NCI-H510A treated with DMSO at 0.1 percent for 48 hours (cell line): ENCODE measurements at regions not wholly inside any gene's neighbourhood (a gene's known extent, or its start where the extent isn't known, plus 50 kb on each side); places are given as distances from the start of the nearest gene placed in this dataset.

Source experiments
- DNase-seq: peaks from one replicate; lab custom pipeline; 2025; lab: John Stamatoyannopoulos, UW

- no peak for DNase-seq
These were observed 55.5 kb downstream of the MID1IP1 start for GRCh38 chrX:38856670-38857265.

GRCh38 chrX:38857736-38858523 is 56.7 kb downstream of the MID1IP1 start:
- DNase-seq, result peak; percentile 5

- no peak for DNase-seq
These were observed 58.3 kb downstream of the MID1IP1 start for GRCh38 chrX:38859602-38860001.

- no peak for DNase-seq
These were observed 59.1 kb downstream of the MID1IP1 start for GRCh38 chrX:38860106-38861013.

GRCh38 chrX:38861489-38861888 is 60.2 kb downstream of the MID1IP1 start:
- DNase-seq, result no peak

- DNase-seq, result no peak
These were observed 60.8 kb downstream of the MID1IP1 start for GRCh38 chrX:38862100-38862499.

GRCh38 chrX:38864165-38864564 is 62.9 kb downstream of the MID1IP1 start:
- no peak for DNase-seq

- DNase-seq, result no peak
These were observed 67.1 kb downstream of the MID1IP1 start for GRCh38 chrX:38868321-38868720.

GRCh38 chrX:38868941-38869401 is 67.7 kb downstream of the MID1IP1 start:
- DNase-seq, result no peak

GRCh38 chrX:38870361-38870895 is 69.2 kb downstream of the MID1IP1 start:
- no peak for DNase-seq

GRCh38 chrX:38871129-38872029 is 70.1 kb downstream of the MID1IP1 start:
- DNase-seq, result peak; percentile 9

- DNase-seq, result no peak
These were observed 76.1 kb downstream of the MID1IP1 start for GRCh38 chrX:38877366-38877765.

- no peak for DNase-seq
These were observed 77.5 kb downstream of the MID1IP1 start for GRCh38 chrX:38878641-38879340.

- DNase-seq, result peak; percentile 80
These were observed 78.5 kb downstream of the MID1IP1 start for GRCh38 chrX:38879631-38880220.

GRCh38 chrX:38880296-38880854 is 79.1 kb downstream of the MID1IP1 start:
- DNase-seq, result peak; percentile 54

- no peak for DNase-seq
These were observed 79.8 kb downstream of the MID1IP1 start for GRCh38 chrX:38881066-38881465.

- no peak for DNase-seq
These were observed 80.5 kb downstream of the MID1IP1 start for GRCh38 chrX:38881727-38882126.

- no peak for DNase-seq
These were observed 81.8 kb downstream of the MID1IP1 start for GRCh38 chrX:38882894-38883626.

- DNase-seq, result no peak
These were observed 84.9 kb downstream of the MID1IP1 start for GRCh38 chrX:38886112-38886511.
